GM19468 (cell line): ENCODE measurements at regions not wholly inside any gene's neighbourhood (a gene's known extent, or its start where the extent isn't known, plus 50 kb on each side); places are given as distances from the start of the nearest gene placed in this dataset.

Experiments used
- ATAC-seq: cut with Tn5 transposase; IDR thresholded peaks from one replicate; pipeline ENCODE4 v1.9.1; 2021; ENCODE audit warnings: mild to moderate bottlenecking, moderate library complexity, moderate number of reproducible peaks; ENCODE audit not compliant: unreplicated experiment; ENCODE audit errors: extremely low read depth

DNA sequence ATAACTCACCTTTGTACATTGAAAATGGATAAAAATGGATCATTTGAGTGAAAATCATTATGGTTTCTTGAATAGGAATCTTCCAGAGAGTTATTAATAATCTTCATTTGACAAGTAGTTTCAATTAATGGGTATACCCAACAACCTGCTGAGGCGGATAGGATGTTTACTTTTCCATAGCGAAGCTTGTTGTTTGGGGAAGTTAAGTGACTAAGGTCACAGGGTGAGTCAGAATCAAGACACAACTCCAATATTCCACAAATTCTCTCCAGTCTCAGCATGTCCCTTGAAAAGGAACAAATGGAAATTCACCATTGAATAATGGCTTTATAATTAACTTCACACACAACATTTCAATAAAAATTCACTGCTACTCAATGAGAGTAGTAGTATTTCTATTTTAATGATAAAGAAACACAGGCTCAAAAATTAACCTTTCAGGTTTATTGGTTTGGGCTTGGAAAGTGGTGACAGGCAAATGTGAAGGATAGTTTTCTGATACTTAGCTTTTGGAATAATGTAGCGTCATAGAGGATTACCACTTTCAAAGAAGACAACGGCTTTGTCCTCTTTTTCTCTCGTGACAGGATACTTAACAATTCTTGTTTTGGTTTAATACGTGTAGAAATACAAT, 211.3 kb downstream of the GPD2 start:
- ATAC-seq, result no peak

GRCh38 chr2:156648522-156648921, 212.3 kb downstream of the GPD2 start:
- ATAC-seq, result no peak

DNA sequence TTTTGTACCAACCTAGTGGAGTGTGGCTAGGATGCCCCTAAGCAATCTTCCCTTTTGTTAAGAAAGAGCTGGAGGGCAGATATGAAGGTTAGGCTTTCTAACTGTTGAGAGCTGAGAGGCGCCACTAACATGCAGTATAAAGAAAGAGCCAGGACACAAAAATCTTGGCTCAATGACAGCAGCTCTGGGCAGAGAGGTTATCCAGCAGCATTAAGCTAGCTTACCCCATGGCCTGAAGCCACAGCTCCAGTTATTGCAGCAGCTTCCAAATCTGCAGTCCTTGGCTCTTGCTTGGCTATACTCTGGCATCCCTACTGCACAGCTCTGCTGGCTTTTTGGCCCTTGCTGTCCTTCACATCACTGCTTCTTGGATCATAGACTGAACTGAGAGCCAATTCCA, 213.4 kb downstream of the GPD2 start:
- no peak for ATAC-seq

GRCh38 chr2:156652691-156653090, 216.5 kb downstream of the GPD2 start:
- no peak for ATAC-seq

DNA sequence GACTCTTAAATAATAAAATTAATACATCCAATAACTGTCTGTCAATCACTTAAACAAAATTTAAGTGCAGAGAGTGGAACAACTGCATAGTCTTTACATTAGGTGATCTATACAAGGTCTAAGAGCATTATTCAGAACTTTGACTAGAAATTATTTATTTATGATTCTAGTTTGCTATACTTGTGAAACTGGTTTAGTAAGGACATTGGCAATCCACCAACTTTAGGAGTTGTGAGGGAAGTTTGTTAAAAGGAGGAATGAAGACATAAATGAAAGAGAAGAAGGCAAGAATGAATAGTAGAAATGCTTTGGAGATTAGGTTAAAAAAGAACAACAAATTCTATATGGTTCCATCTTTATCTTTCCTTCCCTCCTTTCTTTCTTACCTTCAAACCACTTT, 217.5 kb downstream of the GPD2 start:
- no peak for ATAC-seq

DNA sequence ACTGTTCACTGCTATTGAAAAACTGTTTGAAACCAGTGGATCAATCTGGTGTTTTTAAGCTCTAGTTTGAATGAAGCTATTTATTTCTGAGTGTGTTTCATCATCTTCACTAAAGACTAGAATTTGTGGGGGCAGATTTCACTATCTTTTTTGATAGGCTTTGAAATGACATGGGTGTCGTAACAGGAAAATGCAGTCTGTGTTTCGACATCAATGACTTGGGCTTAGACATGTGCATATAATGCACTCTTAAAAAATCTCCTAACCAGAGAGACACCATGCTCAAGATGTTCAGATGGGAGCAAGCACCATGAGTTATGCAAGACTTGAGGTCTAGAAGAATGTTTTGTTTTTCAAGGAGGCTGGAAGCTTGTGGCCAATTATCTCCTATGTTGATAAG, 221.6 kb downstream of the GPD2 start:
- no peak for ATAC-seq

GRCh38 chr2:156659694-156660093, 223.5 kb downstream of the GPD2 start:
- no peak for ATAC-seq

DNA sequence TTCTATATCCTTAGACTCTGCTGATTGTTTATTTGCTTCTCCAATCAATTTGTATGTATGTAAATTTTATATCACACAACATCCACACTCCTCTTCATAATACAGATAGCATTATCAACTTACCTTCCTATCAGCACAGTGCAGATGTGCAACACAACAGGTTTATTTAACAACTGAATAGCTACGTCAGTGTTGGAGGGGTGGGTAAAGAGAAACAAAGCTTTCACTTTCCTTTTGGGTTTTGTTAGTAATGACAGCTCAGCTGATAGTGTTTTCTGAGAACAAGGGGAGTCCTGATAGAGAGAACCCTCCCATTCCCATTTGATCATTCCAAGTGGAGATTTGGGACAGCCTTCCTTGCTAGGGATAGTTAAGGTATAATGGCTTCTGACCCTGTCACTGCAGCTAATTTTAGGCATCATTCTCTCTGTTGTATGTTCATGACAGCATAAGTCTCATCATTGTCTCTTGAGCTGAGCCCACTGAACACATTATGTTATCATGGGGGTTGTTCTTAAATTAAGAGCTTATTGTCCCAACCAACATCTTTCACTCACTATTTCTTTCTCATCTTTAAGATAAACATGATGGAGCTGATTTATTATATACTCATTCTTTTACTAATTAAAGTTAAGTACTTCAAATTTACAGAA, 227.7 kb downstream of the GPD2 start:
- no peak for ATAC-seq

- no peak for ATAC-seq
Observed at GRCh38 chr2:156666130-156666785, 230.1 kb downstream of the GPD2 start.

GRCh38 chr2:156670104-156670503, 233.9 kb downstream of the GPD2 start:
- ATAC-seq, result no peak

DNA sequence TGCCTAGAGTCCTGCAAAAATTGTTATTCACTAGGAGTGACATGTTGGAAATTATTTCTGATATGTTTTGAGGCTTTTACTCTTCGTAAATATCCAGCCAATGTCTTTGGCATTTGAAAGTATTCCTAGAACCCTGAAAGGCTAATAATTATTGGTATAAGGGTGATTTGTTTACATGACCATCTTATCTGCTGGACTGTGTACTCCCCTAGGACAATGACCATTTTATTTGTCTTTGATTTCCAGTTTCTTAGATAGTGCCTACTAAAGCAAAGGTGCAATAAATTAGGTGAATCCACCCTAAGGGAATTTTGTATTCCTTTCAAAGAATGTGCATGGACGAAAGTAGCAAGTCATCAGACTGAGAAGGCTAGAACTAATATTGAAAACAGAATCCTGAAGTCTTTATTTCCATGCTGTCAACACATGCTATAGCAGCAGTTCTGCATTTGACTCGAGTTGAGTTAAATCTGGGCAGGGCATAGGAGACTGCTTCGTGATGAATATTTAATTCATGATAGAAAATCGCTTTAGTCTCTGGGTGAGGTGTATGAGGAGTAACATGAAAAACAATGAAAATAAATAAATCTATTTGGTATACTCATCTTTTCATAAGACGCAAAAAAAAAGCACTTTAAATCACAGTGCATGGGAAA, 235.7 kb downstream of the GPD2 start:
- no peak for ATAC-seq

- no peak for ATAC-seq
Observed at GRCh38 chr2:156672556-156673332, 236.6 kb downstream of the GPD2 start.

DNA sequence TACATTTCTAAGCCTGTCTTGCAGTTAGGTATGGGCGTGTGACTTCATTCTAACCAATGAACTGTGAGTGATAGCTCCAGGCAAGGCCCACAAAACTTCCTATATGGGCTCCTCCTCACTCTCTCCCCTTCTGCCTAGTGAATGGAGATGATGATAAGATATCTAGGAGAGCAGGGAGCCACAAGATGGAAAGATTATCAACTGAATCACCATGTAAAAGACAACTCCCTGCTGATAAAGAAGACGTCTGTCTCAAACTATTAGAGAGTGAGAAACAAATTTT, 237.1 kb downstream of the GPD2 start:
- ATAC-seq, result no peak

DNA sequence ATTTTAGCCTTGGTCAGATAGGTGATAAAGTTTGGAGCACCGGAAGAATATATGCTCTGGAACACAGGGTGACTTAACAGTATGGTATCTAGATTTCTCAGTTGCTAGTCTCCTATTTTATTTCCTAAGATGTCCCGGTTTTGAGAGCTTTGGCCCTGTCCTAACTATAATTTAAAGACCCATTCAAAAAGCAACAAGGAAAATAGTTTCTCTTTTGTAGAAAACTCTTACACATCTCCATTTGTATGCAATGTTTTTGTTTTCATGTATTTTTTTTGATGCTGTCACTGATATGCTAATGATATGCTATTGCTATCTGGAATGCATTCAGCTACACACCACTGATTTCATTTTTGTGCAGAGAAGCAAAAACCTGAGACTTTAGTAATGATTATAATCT, 237.8 kb downstream of the GPD2 start:
- no peak for ATAC-seq

DNA sequence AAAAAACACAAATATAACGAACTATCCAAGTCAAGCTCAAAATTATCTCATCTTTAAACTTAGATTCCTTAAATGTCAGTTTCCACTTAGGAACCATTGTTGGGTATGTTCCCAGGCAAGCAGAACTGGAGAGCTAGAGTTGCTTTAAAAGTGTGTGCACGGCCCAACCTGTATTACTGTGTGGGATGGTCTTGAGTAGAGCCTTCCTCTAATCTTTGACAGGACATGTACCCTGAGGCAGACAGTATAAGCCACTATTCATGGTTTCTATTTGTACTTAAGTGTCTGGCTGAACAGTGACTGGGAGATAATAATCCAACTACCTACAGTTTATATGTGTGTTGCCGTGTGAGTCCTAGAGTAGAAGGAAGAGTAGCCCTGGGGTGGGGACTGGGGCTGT, 239.7 kb downstream of the GPD2 start:
- no peak for ATAC-seq

DNA sequence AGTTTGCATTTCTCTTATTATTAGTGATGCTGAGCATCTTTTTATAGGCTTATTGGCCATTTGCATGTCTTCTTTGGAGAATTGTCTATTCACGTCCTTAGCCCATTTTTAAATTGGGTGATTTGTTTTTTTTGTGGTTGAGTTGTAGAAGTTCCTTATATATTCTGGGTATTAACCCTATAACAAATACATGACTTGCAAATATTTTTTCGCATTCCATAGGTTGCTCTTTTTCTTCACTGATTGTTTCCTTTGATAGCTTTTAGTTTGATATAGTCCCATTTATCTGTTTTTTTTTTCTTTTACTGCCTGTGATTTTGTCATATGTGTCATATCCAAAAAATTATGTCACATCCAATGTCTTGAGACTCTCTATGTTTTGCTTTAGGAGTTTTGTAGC, 243.6 kb downstream of the GPD2 start:
- no peak for ATAC-seq

DNA sequence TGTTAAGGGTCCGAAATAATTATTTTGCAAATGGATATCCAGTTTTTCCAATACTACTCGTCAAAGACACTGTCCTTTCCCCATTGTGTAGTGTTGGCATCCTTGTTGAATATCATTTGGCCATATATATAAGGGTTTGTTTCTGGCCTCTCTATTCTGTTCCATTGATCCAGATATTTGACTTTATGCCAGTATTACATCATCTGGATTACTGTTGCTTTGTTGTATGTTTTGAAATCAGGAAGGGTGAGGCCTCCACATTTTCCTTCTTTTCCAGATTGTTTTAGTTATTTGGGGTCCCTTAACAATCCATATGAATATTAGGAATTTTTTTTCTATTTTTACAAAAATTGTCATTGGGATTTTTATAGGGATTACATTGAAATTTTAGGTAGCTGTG, 244.1 kb downstream of the GPD2 start:
- no peak for ATAC-seq

- ATAC-seq, result no peak
Observed at GRCh38 chr2:156687126-156687525, 250.9 kb downstream of the GPD2 start.

GRCh38 chr2:156687715-156688114, 251.5 kb downstream of the GPD2 start:
- ATAC-seq, result no peak

GRCh38 chr2:156689939-156690338, 253.8 kb downstream of the GPD2 start:
- no peak for ATAC-seq

- ATAC-seq, result no peak
Observed at GRCh38 chr2:156691014-156691413, 254.8 kb downstream of the GPD2 start.
